ENCODE measurements at regions not wholly inside any gene's neighbourhood (a gene's known extent, or its start where the extent isn't known, plus 50 kb on each side); places are given as distances from the start of the nearest gene placed in this dataset.

DNA sequence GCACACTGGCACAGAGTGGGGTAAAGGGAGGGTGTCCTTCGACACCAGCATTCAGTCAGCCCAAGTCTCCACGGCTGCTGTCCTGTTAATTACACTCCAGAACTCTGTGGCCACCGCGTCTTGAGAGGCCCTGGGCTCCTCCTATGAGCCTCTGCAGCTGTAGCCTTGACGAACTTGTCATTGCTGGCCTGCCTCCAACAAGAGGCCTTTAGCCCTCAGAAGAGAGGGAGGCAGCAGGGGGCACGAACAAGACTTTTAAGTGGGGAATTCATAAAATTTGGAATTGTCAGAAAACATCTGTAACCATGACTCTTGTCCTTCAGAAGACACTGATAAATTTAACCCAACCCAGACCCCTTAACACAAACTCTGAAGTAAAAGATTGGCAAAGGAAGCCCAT lies 241.9 kb downstream of the UQCRFS1 start:
- H3K27me3 ChIP-seq: no peaks in the 10 kb centered on the region
- intact Hi-C loops (cut with DNase I): no loop called here
- WGBS, 4 donors: 47 to 63% (median 59%) methylated on average over 6 of the region's 6 CpGs
- no peak for DNase-seq
- H3K27ac ChIP-seq: no peak overlapping the region
- no peaks in the 10 kb centered on the region for H3K9me3 ChIP-seq
- peaks cover 0 to 11% (median 0%) of the 10 kb centered on the region in 12 donors for H3K4me1 ChIP-seq
- no peaks in the 10 kb centered on the region for H3K36me3 ChIP-seq
- ATAC-seq: no peak
- H3K4me3 ChIP-seq: no peak overlapping the region
- TF ChIP-seq, protein P1, sequence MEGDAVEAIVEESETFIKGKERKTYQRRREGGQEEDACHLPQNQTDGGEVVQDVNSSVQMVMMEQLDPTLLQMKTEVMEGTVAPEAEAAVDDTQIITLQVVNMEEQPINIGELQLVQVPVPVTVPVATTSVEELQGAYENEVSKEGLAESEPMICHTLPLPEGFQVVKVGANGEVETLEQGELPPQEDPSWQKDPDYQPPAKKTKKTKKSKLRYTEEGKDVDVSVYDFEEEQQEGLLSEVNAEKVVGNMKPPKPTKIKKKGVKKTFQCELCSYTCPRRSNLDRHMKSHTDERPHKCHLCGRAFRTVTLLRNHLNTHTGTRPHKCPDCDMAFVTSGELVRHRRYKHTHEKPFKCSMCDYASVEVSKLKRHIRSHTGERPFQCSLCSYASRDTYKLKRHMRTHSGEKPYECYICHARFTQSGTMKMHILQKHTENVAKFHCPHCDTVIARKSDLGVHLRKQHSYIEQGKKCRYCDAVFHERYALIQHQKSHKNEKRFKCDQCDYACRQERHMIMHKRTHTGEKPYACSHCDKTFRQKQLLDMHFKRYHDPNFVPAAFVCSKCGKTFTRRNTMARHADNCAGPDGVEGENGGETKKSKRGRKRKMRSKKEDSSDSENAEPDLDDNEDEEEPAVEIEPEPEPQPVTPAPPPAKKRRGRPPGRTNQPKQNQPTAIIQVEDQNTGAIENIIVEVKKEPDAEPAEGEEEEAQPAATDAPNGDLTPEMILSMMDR (IDR thresholded peaks at IDR 0.05): no peak
- TF ChIP-seq POLR2A (IDR thresholded peaks at IDR 0.05): no peak

DNA sequence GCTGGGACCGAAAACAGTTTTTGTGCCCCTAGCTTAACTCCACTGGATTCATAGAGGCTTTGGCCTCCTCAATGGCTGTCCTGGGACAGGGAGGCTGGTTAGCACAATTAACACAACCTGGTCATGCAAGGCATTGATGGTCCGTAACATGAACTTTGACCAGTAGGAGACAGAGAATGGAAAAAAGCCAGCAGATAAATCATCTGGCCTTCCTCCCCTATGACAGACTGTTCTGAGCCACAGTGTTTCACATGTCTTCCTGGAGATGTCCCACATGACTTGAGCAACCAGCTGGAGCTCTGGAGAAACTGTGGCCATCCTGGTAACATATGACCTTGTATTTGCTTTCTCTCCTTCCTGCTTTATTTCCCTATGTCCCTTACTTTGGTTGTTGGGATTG lies 244.2 kb downstream of the UQCRFS1 start:
- no peak overlapping the region for H3K4me3 ChIP-seq
- H3K9me3 ChIP-seq: no peaks in the 10 kb centered on the region
- intact Hi-C loops (cut with DNase I): no loop called here
- peaks cover 0 to 11% (median 0%) of the 10 kb centered on the region in 12 donors for H3K4me1 ChIP-seq
- DNase-seq: no peak
- no peak for ATAC-seq
- TF ChIP-seq, protein P1 (IDR thresholded peaks at IDR 0.05): no peak
- no peak for TF ChIP-seq POLR2A (IDR thresholded peaks at IDR 0.05)
- no peaks in the 10 kb centered on the region for H3K27me3 ChIP-seq
- H3K27ac ChIP-seq: no peak overlapping the region
- WGBS, 4 donors: 64 to 93% (median 88%) methylated on average over 1 to 2 of the region's 2 CpGs
- H3K36me3 ChIP-seq: no peaks in the 10 kb centered on the region

DNA sequence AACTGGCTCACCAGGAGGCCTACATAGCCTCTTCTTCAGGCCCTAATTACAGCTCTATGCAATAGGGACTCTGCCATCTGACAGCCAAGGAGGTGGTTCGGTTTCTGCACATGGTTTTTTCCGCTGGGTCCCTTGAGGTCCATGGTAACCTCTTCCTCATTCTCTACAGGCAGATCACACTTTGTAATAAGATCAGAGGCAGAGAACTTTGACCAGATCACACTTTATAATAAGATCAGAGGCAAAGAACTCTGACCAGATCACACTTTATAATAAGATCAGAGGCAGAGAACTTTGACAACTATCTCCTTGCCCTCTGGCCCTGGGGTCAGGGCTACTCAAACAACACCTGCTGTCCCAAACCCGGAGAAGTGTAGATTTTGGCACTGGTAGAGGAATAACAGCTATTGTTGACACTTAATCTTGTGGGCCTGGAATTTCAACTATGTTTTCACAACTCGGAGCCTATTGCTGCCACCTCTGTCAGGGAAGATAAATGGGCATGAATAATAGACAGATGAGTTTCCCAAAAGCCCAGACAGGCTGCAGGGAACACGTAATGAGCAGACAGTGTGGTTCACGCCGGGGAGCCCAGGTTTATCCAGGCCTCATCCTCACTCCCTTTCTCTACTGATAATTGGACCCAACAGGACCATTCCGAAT lies 246.1 kb downstream of the UQCRFS1 start:
- no peaks in the 10 kb centered on the region for H3K36me3 ChIP-seq
- no peaks in the 10 kb centered on the region for H3K27me3 ChIP-seq
- intact Hi-C loops (cut with DNase I): no loop called here
- no peaks in the 10 kb centered on the region for H3K9me3 ChIP-seq
- peaks cover 0 to 11% (median 0%) of the 10 kb centered on the region in 12 donors for H3K4me1 ChIP-seq
- no peak overlapping the region for H3K4me3 ChIP-seq
- H3K27ac ChIP-seq: peak overlapping the region in 3 of 12 donors; percentile 19 to 34 (median 24)
- DNase-seq (no peak), ATAC-seq (peak; percentile 27 to 78 (median 51))
- 34 to 57% (median 50%) methylated on average over 8 of the region's 8 CpGs for WGBS, 4 donors
- TF ChIP-seq POLR2A (IDR thresholded peaks at IDR 0.05): no peak
- TF ChIP-seq, protein P1 (IDR thresholded peaks at IDR 0.05): no peak

DNA sequence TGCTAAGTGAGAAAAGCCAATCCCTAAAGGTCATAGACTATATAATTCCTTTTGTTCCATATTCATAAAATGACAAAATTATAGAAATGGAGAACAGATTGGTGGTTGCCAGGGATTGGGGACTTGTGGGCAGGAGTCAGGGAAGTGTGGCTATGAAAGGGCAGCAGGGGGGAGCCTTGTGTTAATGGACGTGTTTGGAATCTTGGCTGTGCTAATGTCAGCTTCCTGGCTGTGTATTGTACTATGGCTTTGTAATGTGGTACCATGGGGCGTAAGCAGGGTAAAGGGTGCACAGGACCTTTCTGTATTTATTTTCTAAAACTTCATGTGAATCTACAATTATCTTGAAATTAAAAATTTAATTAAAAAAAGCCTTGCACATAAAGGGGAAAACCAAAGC lies 248.5 kb downstream of the UQCRFS1 start:
- Histone ChIP-seq H3K9me3 (no peaks in the 10 kb centered on the region), H3K36me3 (no peaks in the 10 kb centered on the region), H3K4me3 (no peak overlapping the region), H3K27ac (no peak overlapping the region), H3K27me3 (no peaks in the 10 kb centered on the region), H3K4me1 (peaks cover 0 to 12% (median 3%) of the 10 kb centered on the region in 12 donors)
- peak in 2 of 4 donors; percentile 52 to 53 for ATAC-seq
- WGBS, 4 donors: 47 to 68% (median 59%) methylated on average over 2 of the region's 2 CpGs
- DNase-seq: no peak
- TF ChIP-seq, protein P1 (IDR thresholded peaks at IDR 0.05): no peak
- no peak for TF ChIP-seq POLR2A (IDR thresholded peaks at IDR 0.05)
- intact Hi-C loops (cut with DNase I): no loop called here

Measured in heart left ventricle (tissue), 16 donors.